Adrenal gland (tissue), 5 donors: ENCODE measurements at regions not wholly inside any gene's neighbourhood (a gene's known extent, or its start where the extent isn't known, plus 50 kb on each side); places are given as distances from the start of the nearest gene placed in this dataset.

Experiments used
- CTCF ChIP-seq, 6 experiments: fragments of 450-650 bp in 4 of 6; fragments of 200-600 bp in 2 of 6; sonication (generic) in 1 of 6; IDR thresholded peaks; 1 replicate in 5 of 6; 2 replicates in 1 of 6; pipeline versions ENCODE4 v1.5.1 to v1.8.0; 2016 to 2021; ENCODE audit warnings: antibody characterized with exemption in 6 of 6, mild to moderate bottlenecking in 2 of 6, moderate library complexity in 1 of 6
- POLR2A ChIP-seq, 2 donors: fragments of 450-650 bp; IDR thresholded peaks; one replicate each; pipeline ENCODE4 v1.6.1; 2017; ENCODE audit warnings: antibody characterized with exemption in 2 of 2, mild to moderate bottlenecking in 2 of 2, moderate library complexity in 1 of 2
- donor health status: DM: no; HTN: no; CAD: no.

DNA sequence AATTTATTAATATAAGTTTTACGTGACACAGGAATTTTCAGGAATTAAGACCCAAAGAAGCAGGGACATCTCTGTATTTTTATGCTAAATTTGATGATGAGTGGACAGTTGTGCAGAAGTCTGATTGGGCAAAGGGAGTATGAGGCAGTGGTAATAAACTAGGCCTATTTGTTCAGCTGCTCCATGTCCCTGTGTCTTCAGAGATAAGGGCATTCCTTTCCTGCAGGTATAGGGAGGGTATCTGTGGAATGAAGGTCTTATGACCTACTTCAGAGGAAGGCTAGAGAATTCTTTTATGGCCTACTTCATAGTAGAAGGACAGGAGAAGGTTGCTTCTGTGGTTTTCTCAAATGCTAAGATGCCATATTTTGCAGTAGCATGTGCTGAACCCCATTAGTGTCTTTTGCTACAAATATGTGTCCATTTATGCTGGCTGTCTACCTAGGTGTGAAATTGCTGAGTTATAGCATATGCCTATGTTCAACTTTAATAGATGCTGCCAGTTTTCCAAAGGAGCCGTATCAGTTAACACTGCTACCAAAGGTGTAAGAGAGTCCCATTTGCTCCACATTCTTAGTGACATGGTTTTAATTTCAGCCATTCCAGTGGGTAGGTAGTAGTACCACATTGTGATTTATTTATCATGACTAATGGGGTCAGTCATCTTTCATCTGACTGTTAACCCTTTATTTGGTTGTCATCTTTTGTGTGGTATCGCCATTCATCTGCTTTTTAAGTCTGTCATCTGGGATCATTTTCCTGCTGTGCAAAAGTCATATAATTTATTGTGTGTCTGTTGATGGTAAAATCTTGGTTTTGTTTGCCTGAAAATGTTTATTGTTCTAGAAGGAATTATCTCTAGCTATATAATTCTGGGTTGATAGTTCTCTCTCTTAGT, 410.7 kb upstream of the RGS6 start:
- TF ChIP-seq CTCF (IDR thresholded peaks at IDR 0.05), result no peak
- no peak for TF ChIP-seq POLR2A (IDR thresholded peaks at IDR 0.05)
